Mesothelial cell of epicardium (in vitro differentiated cells): ENCODE measurements at regions not wholly inside any gene's neighbourhood (a gene's known extent, or its start where the extent isn't known, plus 50 kb on each side); places are given as distances from the start of the nearest gene placed in this dataset.

Experiments used
- DNase-seq, 2 experiments: peaks; one replicate each; pipeline ENCODE4 v3.0.0; 2021; ENCODE audit warnings: low spot score in 2 of 2; ENCODE audit not compliant: unreplicated experiment in 2 of 2
- H3K27ac Mint-ChIP-seq: 2 replicates; pipeline ENCODE4 v1.8.0; 2021; ENCODE audit warnings: mixed read lengths
- H3K27me3 Mint-ChIP-seq: 2 replicates; pipeline ENCODE4 v1.8.0; 2021; ENCODE audit warnings: low read depth, mixed read lengths
- H3K36me3 Mint-ChIP-seq: 2 replicates; pipeline ENCODE4 v1.8.0; 2021; ENCODE audit warnings: mixed read lengths
- H3K4me1 Mint-ChIP-seq: 2 replicates; pipeline ENCODE4 v1.8.0; 2021; ENCODE audit warnings: mixed read lengths
- H3K4me3 Mint-ChIP-seq: 2 replicates; pipeline ENCODE4 v1.8.0; 2021; ENCODE audit warnings: mild to moderate bottlenecking, moderate library complexity, mixed read lengths
- H3K9me3 Mint-ChIP-seq: 2 replicates; pipeline ENCODE4 v1.8.0; 2021; ENCODE audit warnings: mixed read lengths
- CTCF ChIP-seq: fragments of 200-600 bp; sonication (generic); IDR thresholded peaks from one replicate; pipeline ENCODE4 v1.5.0; 2021; ENCODE audit warnings: antibody characterized with exemption; ENCODE audit not compliant: unreplicated experiment

- no peak for DNase-seq
- no peak for TF ChIP-seq CTCF
- H3K27me3 Mint-ChIP-seq, result peaks cover 9% of the 10 kb centered on the region
- peaks cover 21% of the 10 kb centered on the region for H3K9me3 Mint-ChIP-seq
- no peak overlapping the region for H3K4me3 Mint-ChIP-seq
- H3K27ac Mint-ChIP-seq, result no peak overlapping the region
- H3K4me1 Mint-ChIP-seq, result no peaks in the 10 kb centered on the region
- H3K36me3 Mint-ChIP-seq, result no peaks in the 10 kb centered on the region
Measured at GRCh38 chr15:26378304-26378703, 394.6 kb downstream of the GABRB3 start.

- Mint-ChIP-seq H3K36me3 (no peaks in the 10 kb centered on the region), H3K27ac (no peak overlapping the region), H3K4me3 (no peak overlapping the region), H3K27me3 (peaks cover 9% of the 10 kb centered on the region), H3K4me1 (no peaks in the 10 kb centered on the region), H3K9me3 (peaks cover 21% of the 10 kb centered on the region)
- no peak for DNase-seq
- TF ChIP-seq CTCF, result no peak
Measured at GRCh38 chr15:26376243-26376642, 396.6 kb downstream of the GABRB3 start.

- Mint-ChIP-seq H3K9me3 (peaks cover 21% of the 10 kb centered on the region), H3K4me1 (no peaks in the 10 kb centered on the region), H3K27me3 (peaks cover 9% of the 10 kb centered on the region), H3K36me3 (no peaks in the 10 kb centered on the region), H3K4me3 (no peak overlapping the region), H3K27ac (no peak overlapping the region)
- DNase-seq, result no peak
- TF ChIP-seq CTCF, result no peak
Measured at GRCh38 chr15:26374806-26375205, 398.1 kb downstream of the GABRB3 start.

DNA sequence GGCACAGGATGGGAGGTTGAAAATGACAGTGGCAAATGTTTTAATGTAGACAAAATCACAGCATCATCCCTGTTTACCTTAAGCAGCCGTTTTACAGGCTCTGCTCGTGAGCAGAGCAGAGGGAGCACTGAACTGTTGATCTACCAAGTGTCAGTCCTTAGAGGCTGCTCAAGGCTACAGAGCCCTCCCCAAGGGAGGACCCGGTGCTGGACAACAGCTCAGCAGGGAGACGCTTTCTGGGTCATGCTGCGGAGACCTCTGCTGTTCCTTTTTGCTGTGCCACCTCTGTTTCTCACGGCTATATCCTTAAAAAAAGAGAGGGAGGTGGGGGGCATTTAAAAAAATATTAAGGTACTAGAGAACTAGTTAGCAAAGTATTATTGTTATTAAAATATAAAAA lies 400.2 kb downstream of the GABRB3 start:
- no peak for TF ChIP-seq CTCF
- no peaks in the 10 kb centered on the region for H3K4me1 Mint-ChIP-seq
- no peak overlapping the region for H3K4me3 Mint-ChIP-seq
- H3K27me3 Mint-ChIP-seq, result peaks cover under 1% of the 10 kb centered on the region
- no peak for DNase-seq
- H3K27ac Mint-ChIP-seq, result no peak overlapping the region
- H3K9me3 Mint-ChIP-seq, result peaks cover 13% of the 10 kb centered on the region
- no peaks in the 10 kb centered on the region for H3K36me3 Mint-ChIP-seq

GRCh38 chr15:26365077-26365476 lies 407.8 kb downstream of the GABRB3 start:
- TF ChIP-seq CTCF, result no peak
- Mint-ChIP-seq H3K27me3 (no peaks in the 10 kb centered on the region), H3K36me3 (no peaks in the 10 kb centered on the region), H3K4me3 (no peak overlapping the region), H3K9me3 (no peaks in the 10 kb centered on the region), H3K27ac (no peak overlapping the region), H3K4me1 (no peaks in the 10 kb centered on the region)
- DNase-seq, result no peak

DNA sequence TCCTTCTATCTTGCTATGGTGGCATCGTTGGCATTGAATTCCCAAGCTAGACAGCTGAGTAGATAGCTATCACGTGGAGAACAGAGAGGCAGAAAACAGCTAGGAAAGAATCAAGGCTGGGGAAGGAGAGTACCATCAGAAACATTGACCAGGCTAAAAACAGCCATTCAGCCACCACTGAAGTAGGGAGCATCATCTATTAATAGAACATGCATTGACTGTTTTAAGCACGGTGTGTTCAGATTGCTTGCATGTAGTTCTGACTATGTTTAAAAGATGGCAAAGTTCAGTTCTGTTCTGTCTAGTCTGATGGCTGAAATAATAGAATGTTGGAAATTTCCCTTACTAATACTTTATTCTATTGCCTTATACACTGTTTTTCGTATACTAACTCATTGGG lies 413.0 kb downstream of the GABRB3 start:
- Mint-ChIP-seq H3K27me3 (peaks cover 16% of the 10 kb centered on the region), H3K36me3 (no peaks in the 10 kb centered on the region), H3K4me3 (no peak overlapping the region), H3K4me1 (no peaks in the 10 kb centered on the region), H3K27ac (no peak overlapping the region), H3K9me3 (no peaks in the 10 kb centered on the region)
- TF ChIP-seq CTCF, result no peak
- DNase-seq, result no peak
